Stomach (tissue), 4 donors: ENCODE measurements at regions not wholly inside any gene's neighbourhood (a gene's known extent, or its start where the extent isn't known, plus 50 kb on each side); places are given as distances from the start of the nearest gene placed in this dataset.

ENCODE experiments used
- CTCF ChIP-seq, 7 experiments: fragments of 450-650 bp in 4 of 7; fragments of 200-600 bp in 3 of 7; sonication (generic) in 3 of 7; IDR thresholded peaks; one replicate each; pipeline ENCODE4 v1.5.1; 2016 to 2019; ENCODE audit warnings: antibody characterized with exemption in 7 of 7, control low read depth in 2 of 7, mild to moderate bottlenecking in 1 of 7
- EP300 ChIP-seq: sonication (generic); formaldehyde crosslinking; IDR thresholded peaks from one replicate; pipeline ENCODE4 v1.6.1; 2017; ENCODE audit warnings: antibody characterized with exemption
- POLR2A ChIP-seq, 4 donors: fragments of 450-650 bp; IDR thresholded peaks; one replicate each; pipeline ENCODE4 v1.6.1; 2016; ENCODE audit warnings: antibody characterized with exemption in 4 of 4, control low read depth in 2 of 4, mild to moderate bottlenecking in 1 of 4, moderate library complexity in 1 of 4

GRCh38 chr2:172285760-172286159 lies 141.6 kb upstream of the ITGA6 start:
- no peak for TF ChIP-seq CTCF (IDR thresholded peaks at IDR 0.05)
- no peak for TF ChIP-seq POLR2A (IDR thresholded peaks at IDR 0.05)
- TF ChIP-seq EP300, result no peak
